HepG2 (cell line): ENCODE measurements at regions not wholly inside any gene's neighbourhood (a gene's known extent, or its start where the extent isn't known, plus 50 kb on each side); places are given as distances from the start of the nearest gene placed in this dataset.

Source experiments
- ATAC-seq: fragments of 200-7000 bp; cut with Tn5 transposase; 3 replicates; pipeline ENCODE4 v1.9.1; 2020; ENCODE audit warnings: mild to moderate bottlenecking, moderate library complexity
- BruUV-seq: library from RNA; stranded (reverse); fragments of 400-500 nt; replicated peaks from 2 replicates; lab custom pipeline; 2021; lab: Mats Ljungman, UMichigan
- CTCF ChIA-PET: fragments of 300-600 bp; formaldehyde crosslinking; extraction: SDS; loops from one replicate; lab custom pipeline; 2021; ENCODE audit warnings: low total read pairs, inconsistent platforms, low intra/inter-chr PET ratio; lab: Yijun Ruan, JAX
- POLR2A ChIA-PET: fragments of 350-600 bp; sonication (Branson Sonifier 250); formaldehyde crosslinking; loops from one replicate; lab custom pipeline; 2020; ENCODE audit warnings: antibody characterized with exemption, inconsistent platforms; lab: Yijun Ruan, JAX
- DNase-seq: peaks from one replicate; pipeline ENCODE4 v3.0.0-alpha.2; 2015; ENCODE audit warnings: low spot score
- FAIRE-seq: peaks from 3 replicates; lab custom pipeline; 2011; peaks lifted over from hg19 to GRCh38; lab: Jason Lieb, UNC
- H2AFZ ChIP-seq: one replicate; pipeline ENCODE4 v1.6.1; 2011; ENCODE audit warnings: low read length, inconsistent platforms
- H3K27ac ChIP-seq: fragments of 300-600 bp; 3 replicates; pipeline ENCODE4 v1.8.0; 2011; ENCODE audit warnings: mixed run types, mild to moderate bottlenecking, mixed read lengths, low read length, inconsistent platforms; ENCODE audit not compliant: insufficient read depth; ENCODE audit errors: extremely low read length
- H3K27me3 ChIP-seq, 2 experiments: fragments of 200-600 bp in 1 of 2; 2 replicates in 1 of 2; 3 replicates in 1 of 2; pipeline versions ENCODE4 v1.6.0 to v1.8.0; 2011; ENCODE audit warnings: low read length in 2 of 2, mild to moderate bottlenecking in 2 of 2, moderate library complexity in 2 of 2, inconsistent platforms in 1 of 2; ENCODE audit not compliant: insufficient read depth in 2 of 2, control insufficient read depth in 1 of 2
- H3K36me3 ChIP-seq, 2 experiments: fragments of 200-600 bp in 1 of 2; replicated peaks in 1 of 2; 2 replicates in 1 of 2; 3 replicates in 1 of 2; pipeline versions ENCODE4 v1.5.1 to v1.8.0; 2011; ENCODE audit warnings: low read length in 2 of 2, inconsistent platforms in 1 of 2; ENCODE audit not compliant: insufficient read depth in 2 of 2, control insufficient read depth in 1 of 2
- H3K4me1 ChIP-seq: 2 replicates; pipeline ENCODE4 v1.5.1; 2012; ENCODE audit warnings: low read length, inconsistent platforms; ENCODE audit not compliant: insufficient read depth
- H3K4me2 ChIP-seq: 2 replicates; pipeline ENCODE4 v1.6.0; 2011; ENCODE audit warnings: low read depth, low read length, inconsistent platforms
- H3K4me3 ChIP-seq, 3 experiments: fragments of 200-600 bp in 1 of 3; sonication (generic), shearing (Covaris generic) in 1 of 3; replicated peaks in 1 of 3; 2 replicates each; pipeline ENCODE4 v1.5.1; 2011 to 2016; ENCODE audit warnings: low read length in 3 of 3, inconsistent platforms in 2 of 3, low read depth in 2 of 3, mild to moderate bottlenecking in 2 of 3, control low read depth in 1 of 3, mixed read lengths in 1 of 3; ENCODE audit not compliant: insufficient read depth in 1 of 3
- H3K79me2 ChIP-seq: one replicate; pipeline ENCODE4 v1.6.1; 2011; ENCODE audit warnings: low read length, inconsistent platforms; ENCODE audit not compliant: insufficient read depth
- H3K9ac ChIP-seq: 2 replicates; pipeline ENCODE4 v1.6.0; 2011; ENCODE audit warnings: mild to moderate bottlenecking, low read depth, low read length, inconsistent platforms; ENCODE audit not compliant: insufficient read depth
- H3K9me3 ChIP-seq: 2 replicates; pipeline ENCODE4 v1.5.1; 2012; ENCODE audit warnings: mild to moderate bottlenecking, low read length
- H4K20me1 ChIP-seq: 2 replicates; pipeline ENCODE4 v1.6.0; 2011; ENCODE audit warnings: inconsistent platforms, mild to moderate bottlenecking, low read length, moderate library complexity; ENCODE audit not compliant: insufficient read depth
- KDM5A ChIP-seq: fragments of 200-600 bp; sonication (generic); IDR thresholded peaks from 2 replicates; pipeline ENCODE4 v1.7.0; 2018; ENCODE audit warnings: antibody characterized with exemption, mild to moderate bottlenecking, low read length, borderline replicate concordance
- MEF2D ChIP-seq: sonication (generic); formaldehyde crosslinking; IDR thresholded peaks from 2 replicates; pipeline ENCODE4 v1.5.1; 2020; ENCODE audit warnings: mild to moderate bottlenecking, missing genetic modification reagents
- RXRB ChIP-seq: IDR thresholded peaks from 2 replicates; pipeline ENCODE4 v1.6.1; 2016; ENCODE audit warnings: borderline replicate concordance, missing genetic modification reagents, missing compliant biosample characterization
- SIN3A ChIP-seq: IDR thresholded peaks from 2 replicates; pipeline ENCODE4 v1.6.1; 2011; ENCODE audit warnings: low read depth, mild to moderate bottlenecking, control low read depth, low read length, borderline replicate concordance
- ZNF574 ChIP-seq: sonication (generic); formaldehyde crosslinking; IDR thresholded peaks from 2 replicates; pipeline ENCODE4 v1.4.0; 2020; ENCODE audit warnings: missing genetic modification reagents
- ZNF891 ChIP-seq: sonication (generic); formaldehyde crosslinking; IDR thresholded peaks from 2 replicates; pipeline ENCODE4 v1.5.0; 2020; ENCODE audit warnings: mild to moderate bottlenecking, missing genetic modification reagents
- in situ Hi-C: cut with HindIII; loops from 2 replicates; pipeline ENCODE4 v1.10.0; 2017; ENCODE audit warnings: low pct_unique_long_range_greater_than_20kb; ENCODE audit not compliant: extremely low pct_ligation_motif_present
- intact Hi-C: fragments of 100-400 bp; cut with micrococcal nuclease; formaldehyde crosslinking; loops from one replicate; pipeline ENCODE4 v1.10.0; 2022; ENCODE audit not compliant: unreplicated experiment
- TF ChIP-seq, protein P1 (sequence below): sonication (generic); formaldehyde crosslinking; IDR thresholded peaks from 2 replicates; pipeline ENCODE4 v1.4.0; 2020; ENCODE audit warnings: missing genetic modification reagents

DNA sequence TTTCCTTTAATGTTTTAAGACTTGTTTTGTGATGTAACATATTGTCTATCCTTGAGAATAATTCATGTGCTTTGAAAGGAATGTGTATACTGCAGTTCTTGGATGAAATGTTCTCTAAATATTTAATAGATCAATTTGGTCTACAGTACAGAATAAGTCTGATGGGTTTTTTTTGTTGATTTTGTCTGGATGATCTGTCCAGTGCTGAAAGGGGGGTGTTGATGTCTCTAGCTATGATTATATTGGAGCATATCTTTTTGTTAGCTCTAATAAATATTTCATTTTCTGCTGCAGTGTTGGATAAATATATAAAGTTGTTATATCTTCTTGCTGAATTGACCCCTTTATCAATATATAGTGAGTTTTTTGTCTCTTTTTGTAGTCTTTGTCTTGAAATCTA, 269.9 kb upstream of the TUSC1 start:
- peaks cover 79% of the 10 kb centered on the region for H3K9me3 ChIP-seq
- no peaks in the 10 kb centered on the region for H3K79me2 ChIP-seq
- no peak overlapping the region for H2AFZ ChIP-seq
- no peak overlapping the region for H3K27ac ChIP-seq
- H3K4me1 ChIP-seq = no peaks in the 10 kb centered on the region
- no peaks in the 10 kb centered on the region for H3K27me3 ChIP-seq
- in situ Hi-C loops = no loop called here
- H4K20me1 ChIP-seq = no peaks in the 10 kb centered on the region
- CTCF ChIA-PET = no interaction called here
- no peak overlapping the region for H3K4me3 ChIP-seq
- intact Hi-C loops = no loop called here
- no peak for TF ChIP-seq MEF2D (CRISPR knock-in tag)
- TF ChIP-seq SIN3A = no peak
- no peak for TF ChIP-seq KDM5A
- TF ChIP-seq ZNF574 (CRISPR knock-in tag) = no peak
- no peak for TF ChIP-seq ZNF891 (CRISPR knock-in tag)
- TF ChIP-seq, protein P1, sequence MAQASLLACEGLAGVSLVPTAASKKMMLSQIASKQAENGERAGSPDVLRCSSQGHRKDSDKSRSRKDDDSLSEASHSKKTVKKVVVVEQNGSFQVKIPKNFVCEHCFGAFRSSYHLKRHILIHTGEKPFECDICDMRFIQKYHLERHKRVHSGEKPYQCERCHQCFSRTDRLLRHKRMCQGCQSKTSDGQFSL (CRISPR knock-in tag) = no peak
- TF ChIP-seq RXRB = no peak
- TF ChIP-seq, all 625 proteins: peak for 0
- no peak for ATAC-seq
- no peak for DNase-seq
- Histone ChIP-seq H3K9ac (no peak overlapping the region), H3K36me3 (no peaks in the 10 kb centered on the region), H3K4me2 (no peak overlapping the region)
- POLR2A ChIA-PET = no interaction called here
- BruUV-seq = no TSS peak
- no peak for FAIRE-seq
